KOPT-K1 (cell line): ENCODE measurements at regions not wholly inside any gene's neighbourhood (a gene's known extent, or its start where the extent isn't known, plus 50 kb on each side); places are given as distances from the start of the nearest gene placed in this dataset.

Experiments used
- H3K27ac ChIP-seq: fragments of 200-600 bp; sonication (generic); 2 replicates; pipeline ENCODE4 v1.5.1; 2016; ENCODE audit warnings: antibody characterized with exemption, mild to moderate bottlenecking, low read depth, low read length; ENCODE audit not compliant: poor library complexity, severe bottlenecking
- H3K36me3 ChIP-seq: fragments of 200-600 bp; sonication (generic); 2 replicates; pipeline ENCODE4 v1.5.1; 2017; ENCODE audit warnings: antibody characterized with exemption, mild to moderate bottlenecking, low read length, moderate library complexity; ENCODE audit not compliant: insufficient read depth
- H3K9me3 ChIP-seq: fragments of 200-600 bp; sonication (generic); 2 replicates; pipeline ENCODE4 v1.5.1; 2017; ENCODE audit warnings: antibody characterized with exemption, low read length, mild to moderate bottlenecking; ENCODE audit not compliant: insufficient read depth, poor library complexity, severe bottlenecking

GRCh38 chr6:165920896-165921671 is 246.6 kb downstream of the TBXT start:
- Histone ChIP-seq H3K36me3 (no peaks in the 10 kb centered on the region), H3K27ac (no peak overlapping the region)

GRCh38 chr6:165917576-165917975 is 250.1 kb downstream of the TBXT start:
- H3K9me3 ChIP-seq, result no peaks in the 10 kb centered on the region

More at GRCh38 chr6:165920896-165921671, 246.6 kb downstream of the TBXT start:
- no peaks in the 10 kb centered on the region for H3K9me3 ChIP-seq

DNA sequence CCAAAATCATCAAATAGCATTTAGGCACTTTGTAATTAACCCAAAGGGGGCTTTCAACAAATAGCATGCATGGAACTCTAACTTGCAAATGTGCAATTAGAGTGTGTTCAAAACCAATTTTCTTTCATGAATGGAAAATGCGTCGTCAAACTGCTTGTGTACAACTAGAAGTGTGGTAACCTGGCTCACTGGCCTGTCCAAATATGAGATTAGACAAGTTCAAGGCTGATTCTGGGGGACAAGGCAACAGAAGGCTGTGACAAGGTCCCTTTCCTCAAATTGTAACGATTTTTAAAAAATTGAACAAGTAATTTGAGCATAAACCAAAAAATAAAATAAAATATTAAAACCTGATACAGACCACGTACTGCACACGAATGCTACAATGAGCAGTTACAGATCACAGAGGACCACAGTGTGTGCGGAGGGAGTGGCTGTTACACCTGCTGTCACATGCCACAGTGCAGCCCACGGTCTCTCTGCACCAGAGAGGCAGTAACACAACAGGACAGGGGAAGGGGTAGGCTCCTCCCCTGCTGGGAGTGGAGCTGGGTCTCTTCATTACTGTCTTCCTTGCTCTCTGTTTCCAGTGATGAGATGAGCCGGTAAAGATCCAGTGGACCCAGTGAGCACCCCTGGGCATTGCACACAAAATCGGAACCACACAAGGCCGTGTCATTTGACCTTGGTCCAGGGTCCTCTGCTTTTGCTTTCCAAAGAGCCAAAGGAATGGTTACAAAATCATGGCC is 252.2 kb upstream of the PDE10A start:
- no peaks in the 10 kb centered on the region for H3K36me3 ChIP-seq
- no peak overlapping the region for H3K27ac ChIP-seq
- H3K9me3 ChIP-seq, result no peaks in the 10 kb centered on the region

More at GRCh38 chr6:165917576-165917975, 250.1 kb downstream of the TBXT start:
- H3K36me3 ChIP-seq, result no peaks in the 10 kb centered on the region
- H3K27ac ChIP-seq, result no peak overlapping the region

GRCh38 chr6:165913676-165914570 is 250.9 kb upstream of the PDE10A start:
- Histone ChIP-seq H3K9me3 (no peaks in the 10 kb centered on the region), H3K36me3 (no peaks in the 10 kb centered on the region), H3K27ac (no peak overlapping the region)

- Histone ChIP-seq H3K27ac (no peak overlapping the region), H3K36me3 (no peaks in the 10 kb centered on the region), H3K9me3 (no peaks in the 10 kb centered on the region)
Measured at GRCh38 chr6:165910184-165910966, 247.3 kb upstream of the PDE10A start.

DNA sequence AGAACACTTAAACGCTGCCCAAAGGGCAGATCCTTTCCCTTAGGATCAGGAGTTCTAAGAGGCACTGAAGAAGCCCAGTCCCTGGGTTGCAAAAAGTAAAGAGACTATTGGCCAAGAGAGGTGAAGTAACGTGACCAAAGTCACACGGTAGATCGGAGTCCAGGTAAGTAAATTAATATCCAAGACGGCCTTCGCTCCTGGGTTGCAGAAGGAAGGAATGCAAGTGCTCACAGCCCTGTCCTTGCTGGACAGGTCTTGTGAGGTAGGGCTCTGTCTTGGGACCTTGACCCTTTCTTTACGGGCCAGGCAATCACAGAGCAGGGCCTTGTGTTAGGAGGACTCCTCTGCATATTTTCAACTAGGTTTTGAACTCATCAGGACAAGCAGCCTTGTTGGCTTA is 243.7 kb upstream of the PDE10A start:
- H3K27ac ChIP-seq, result no peak overlapping the region
- H3K9me3 ChIP-seq, result no peaks in the 10 kb centered on the region
- H3K36me3 ChIP-seq, result no peaks in the 10 kb centered on the region

GRCh38 chr6:165905744-165906143 is 242.7 kb upstream of the PDE10A start:
- H3K27ac ChIP-seq, result no peak overlapping the region

GRCh38 chr6:165900970-165901369 is 237.9 kb upstream of the PDE10A start:
- H3K36me3 ChIP-seq, result no peaks in the 10 kb centered on the region
- no peaks in the 10 kb centered on the region for H3K9me3 ChIP-seq
- no peak overlapping the region for H3K27ac ChIP-seq

More at GRCh38 chr6:165905744-165906143, 242.7 kb upstream of the PDE10A start:
- Histone ChIP-seq H3K36me3 (no peaks in the 10 kb centered on the region), H3K9me3 (no peaks in the 10 kb centered on the region)

- Histone ChIP-seq H3K36me3 (no peaks in the 10 kb centered on the region), H3K9me3 (no peaks in the 10 kb centered on the region), H3K27ac (no peak overlapping the region)
Measured at GRCh38 chr6:165899611-165900010, 236.6 kb upstream of the PDE10A start.

DNA sequence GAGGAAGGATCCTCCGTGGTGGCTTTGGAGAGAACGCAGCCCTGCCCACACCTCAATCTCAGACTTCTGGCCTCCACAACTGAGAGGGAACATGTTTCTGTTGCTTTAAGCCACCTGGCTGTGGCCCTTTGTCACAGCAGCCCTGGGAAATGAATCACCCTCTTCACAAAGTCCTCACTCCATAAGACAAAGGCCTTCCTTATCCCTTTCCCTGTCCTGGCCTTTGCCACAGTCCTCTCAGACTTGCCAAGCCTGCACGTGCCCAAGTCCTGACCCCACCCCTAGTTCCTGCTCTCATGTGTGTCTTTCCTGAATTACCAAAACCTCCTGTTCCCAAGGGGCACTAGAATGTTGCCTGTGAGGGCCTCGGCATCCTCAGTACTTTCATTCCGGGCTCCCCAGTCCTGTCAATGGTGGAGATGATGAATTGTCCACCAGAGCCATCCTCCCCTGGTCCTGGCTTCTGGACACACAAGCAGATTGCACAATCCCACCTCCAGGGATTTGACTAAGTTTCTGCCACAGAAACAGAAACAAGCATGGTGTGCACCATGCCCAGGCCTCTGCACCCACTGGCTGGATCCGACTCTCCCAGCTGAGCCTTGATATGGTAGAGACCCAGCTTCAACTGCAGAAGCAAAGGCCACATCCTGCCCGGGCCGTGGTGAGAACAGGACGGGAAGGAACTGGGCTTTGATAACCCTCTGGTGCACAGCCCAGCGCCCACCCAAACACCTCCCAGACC is 232.6 kb upstream of the PDE10A start:
- no peaks in the 10 kb centered on the region for H3K9me3 ChIP-seq
- no peak overlapping the region for H3K27ac ChIP-seq
- H3K36me3 ChIP-seq, result no peaks in the 10 kb centered on the region

GRCh38 chr6:165894171-165894825 is 231.3 kb upstream of the PDE10A start:
- no peak overlapping the region for H3K27ac ChIP-seq
- H3K36me3 ChIP-seq, result no peaks in the 10 kb centered on the region
- H3K9me3 ChIP-seq, result no peaks in the 10 kb centered on the region

DNA sequence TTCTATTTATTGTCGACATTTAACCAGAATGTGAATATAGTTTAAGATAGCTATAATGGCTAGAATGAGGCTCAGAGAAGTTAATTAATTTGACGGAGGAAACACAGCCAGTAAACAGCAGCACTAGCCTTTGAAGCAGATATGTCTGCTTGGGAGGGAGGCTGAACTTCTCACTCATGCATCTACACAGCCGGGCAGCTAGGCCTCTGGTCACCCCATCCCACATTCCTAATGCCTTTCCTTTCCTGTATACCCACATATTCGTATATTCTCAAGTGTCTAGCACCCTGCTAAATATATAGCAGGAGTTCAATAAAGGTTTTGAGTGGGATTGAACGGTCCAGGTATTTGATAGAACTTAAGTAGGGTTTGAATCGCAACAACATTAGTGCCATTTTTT is 230.4 kb upstream of the PDE10A start:
- Histone ChIP-seq H3K36me3 (no peaks in the 10 kb centered on the region), H3K9me3 (no peaks in the 10 kb centered on the region), H3K27ac (no peak overlapping the region)

DNA sequence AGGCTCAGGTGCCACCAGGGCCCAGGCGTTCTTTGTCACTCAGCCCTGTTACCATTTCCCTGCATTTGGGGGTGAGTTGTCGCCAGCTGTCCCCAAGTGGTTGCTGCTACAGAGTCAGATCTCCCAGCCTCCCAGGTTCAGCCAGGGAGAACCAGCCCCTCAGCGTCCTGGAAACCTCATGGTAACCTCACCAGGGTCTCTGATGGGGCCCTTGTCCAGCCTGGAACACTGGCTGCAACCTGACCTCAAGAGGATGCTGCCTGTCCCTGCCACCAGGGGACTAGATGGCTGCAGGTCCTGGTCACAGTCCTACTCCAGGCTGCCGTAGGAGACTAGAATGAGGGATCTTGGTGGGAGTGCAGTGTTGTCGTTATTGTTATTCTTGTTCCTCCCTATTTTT is 228.3 kb upstream of the PDE10A start:
- Histone ChIP-seq H3K36me3 (no peaks in the 10 kb centered on the region), H3K9me3 (peaks cover 15% of the 10 kb centered on the region), H3K27ac (no peak overlapping the region)
